Smooth muscle cell (in vitro differentiated cells): ENCODE measurements at regions not wholly inside any gene's neighbourhood (a gene's known extent, or its start where the extent isn't known, plus 50 kb on each side); places are given as distances from the start of the nearest gene placed in this dataset.

Source experiments
- DNase-seq: peaks from one replicate; lab custom pipeline; 2025; ENCODE audit not compliant: unreplicated experiment; lab: John Stamatoyannopoulos, UW
- H2AFZ ChIP-seq: fragments of 200-600 bp; sonication (generic); 2 replicates; pipeline ENCODE4 v1.6.0; 2016; ENCODE audit warnings: antibody characterized with exemption, low read depth, mild to moderate bottlenecking
- H3F3A ChIP-seq: fragments of 200-600 bp; sonication (generic); 2 replicates; pipeline ENCODE4 v1.6.0; 2017; ENCODE audit warnings: antibody characterized with exemption, low read depth
- H3K27ac ChIP-seq: fragments of 200-600 bp; sonication (generic); 2 replicates; pipeline ENCODE4 v1.5.1; 2016; ENCODE audit warnings: low read depth, mild to moderate bottlenecking
- H3K27me3 ChIP-seq: fragments of 200-600 bp; sonication (generic); 2 replicates; pipeline ENCODE4 v1.6.1; 2016; ENCODE audit warnings: low read depth, mild to moderate bottlenecking
- H3K36me3 ChIP-seq: fragments of 200-600 bp; sonication (generic); 2 replicates; pipeline ENCODE4 v1.5.1; 2016; ENCODE audit warnings: low read depth
- H3K4me1 ChIP-seq: fragments of 200-600 bp; sonication (generic); 2 replicates; pipeline ENCODE4 v1.5.1; 2016; ENCODE audit warnings: low read depth
- H3K4me2 ChIP-seq: fragments of 200-600 bp; sonication (generic); 2 replicates; pipeline ENCODE4 v1.6.0; 2016; ENCODE audit warnings: mild to moderate bottlenecking
- H3K4me3 ChIP-seq: fragments of 200-600 bp; sonication (generic); 2 replicates; pipeline ENCODE4 v1.5.1; 2016; ENCODE audit warnings: mild to moderate bottlenecking
- H3K79me2 ChIP-seq: fragments of 200-600 bp; sonication (generic); 2 replicates; pipeline ENCODE4 v1.6.0; 2016; ENCODE audit warnings: low read depth, mild to moderate bottlenecking
- H3K9ac ChIP-seq: fragments of 200-600 bp; sonication (generic); 2 replicates; pipeline ENCODE4 v1.6.0; 2016; ENCODE audit warnings: low read depth
- H3K9me3 ChIP-seq: fragments of 200-600 bp; sonication (generic); replicated peaks from 2 replicates; pipeline ENCODE4 v1.5.1; 2016; ENCODE audit warnings: low read depth
- H4K20me1 ChIP-seq: fragments of 200-600 bp; sonication (generic); 2 replicates; pipeline ENCODE4 v1.6.0; 2016; ENCODE audit warnings: low read depth
- CTCF ChIP-seq: fragments of 200-600 bp; sonication (generic); IDR thresholded peaks from 2 replicates; pipeline ENCODE4 v1.5.1; 2017; ENCODE audit warnings: borderline replicate concordance, mild to moderate bottlenecking, antibody characterized with exemption; ENCODE audit not compliant: insufficient read depth, poor library complexity, severe bottlenecking
- WGBS: methylation state at CpG from one replicate; pipeline ENCODE4 v1.1.7; 2016; ENCODE audit warnings: low lambda C conversion rate; 5-methylcytosine and 5-hydroxymethylcytosine counted together

- TF ChIP-seq CTCF: no peak
- no peaks in the 10 kb centered on the region for H3K79me2 ChIP-seq
- 11% methylated on average over 4 of the region's 4 CpGs for WGBS
- no peaks in the 10 kb centered on the region for H3K36me3 ChIP-seq
- H3K9me3 ChIP-seq: no peaks in the 10 kb centered on the region
- no peaks in the 10 kb centered on the region for H3K27me3 ChIP-seq
- H4K20me1 ChIP-seq: no peaks in the 10 kb centered on the region
- H2AFZ ChIP-seq: no peak overlapping the region
- peaks cover 45% of the 10 kb centered on the region for H3F3A ChIP-seq
- peak overlapping the region; percentile 76 for H3K4me2 ChIP-seq
- peak overlapping the region; percentile 52 for H3K9ac ChIP-seq
- peak overlapping the region; percentile 93 for H3K27ac ChIP-seq
- DNase-seq: no peak
- no peak overlapping the region for H3K4me3 ChIP-seq
- peaks cover 10% of the 10 kb centered on the region for H3K4me1 ChIP-seq
Observed at GRCh38 chr1:8133657-8134430, 107.7 kb upstream of the ERRFI1 start.

- Histone ChIP-seq H3K4me3 (no peak overlapping the region), H3K27ac (peak overlapping the region; percentile 93), H3K4me2 (peak overlapping the region; percentile 76), H3K4me1 (peaks cover 10% of the 10 kb centered on the region), H3K27me3 (no peaks in the 10 kb centered on the region), H4K20me1 (no peaks in the 10 kb centered on the region), H3F3A (peaks cover 40% of the 10 kb centered on the region), H3K79me2 (no peaks in the 10 kb centered on the region), H3K9ac (no peak overlapping the region), H2AFZ (no peak overlapping the region), H3K9me3 (no peaks in the 10 kb centered on the region), H3K36me3 (no peaks in the 10 kb centered on the region)
- DNase-seq: no peak
- no peak for TF ChIP-seq CTCF
- 72% methylated on average over 5 of the region's 5 CpGs for WGBS
Observed at GRCh38 chr1:8133190-8133589, 107.1 kb upstream of the ERRFI1 start.

- Histone ChIP-seq H2AFZ (no peak overlapping the region), H3K79me2 (no peaks in the 10 kb centered on the region), H3K9ac (no peak overlapping the region), H4K20me1 (no peaks in the 10 kb centered on the region), H3K36me3 (no peaks in the 10 kb centered on the region), H3K4me3 (no peak overlapping the region), H3K27ac (no peak overlapping the region), H3K4me2 (peak overlapping the region; percentile 12), H3F3A (peaks cover 16% of the 10 kb centered on the region), H3K9me3 (no peaks in the 10 kb centered on the region), H3K4me1 (peaks cover 4% of the 10 kb centered on the region), H3K27me3 (no peaks in the 10 kb centered on the region)
- no peak for DNase-seq
- no peak for TF ChIP-seq CTCF
- 78% methylated on average over 3 of the region's 3 CpGs for whole genome bisulfite sequencing
Observed at GRCh38 chr1:8127171-8127641, 101.1 kb upstream of the ERRFI1 start.
